HG03196 (cell line): ENCODE measurements at regions not wholly inside any gene's neighbourhood (a gene's known extent, or its start where the extent isn't known, plus 50 kb on each side); places are given as distances from the start of the nearest gene placed in this dataset.

Source experiments
- ATAC-seq: cut with Tn5 transposase; IDR thresholded peaks from one replicate; pipeline ENCODE4 v1.9.1; 2021; ENCODE audit not compliant: unreplicated experiment

DNA sequence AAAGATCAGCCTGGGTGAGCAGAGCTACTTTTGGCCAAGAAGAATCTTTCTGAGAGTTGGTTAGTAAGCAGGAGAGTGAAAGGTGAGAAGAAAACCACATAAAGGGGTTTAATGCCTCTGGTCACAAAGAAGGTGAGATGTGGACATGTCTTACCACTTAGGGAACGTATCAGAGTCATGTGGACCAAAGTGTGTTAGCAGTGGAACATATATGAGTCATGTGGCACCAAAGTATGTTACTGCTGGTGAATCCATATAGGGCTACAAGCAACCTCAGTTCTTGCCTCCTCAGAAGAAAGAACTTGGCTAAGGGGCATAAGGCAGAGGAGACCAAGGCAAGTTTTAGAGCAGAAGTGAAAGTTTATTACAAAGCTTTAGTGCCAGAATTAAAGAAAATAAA lies 411.6 kb upstream of the NEGR1 start:
- no peak for ATAC-seq

- no peak for ATAC-seq
Observed at GRCh38 chr1:72693376-72693775, 411.0 kb upstream of the NEGR1 start.

DNA sequence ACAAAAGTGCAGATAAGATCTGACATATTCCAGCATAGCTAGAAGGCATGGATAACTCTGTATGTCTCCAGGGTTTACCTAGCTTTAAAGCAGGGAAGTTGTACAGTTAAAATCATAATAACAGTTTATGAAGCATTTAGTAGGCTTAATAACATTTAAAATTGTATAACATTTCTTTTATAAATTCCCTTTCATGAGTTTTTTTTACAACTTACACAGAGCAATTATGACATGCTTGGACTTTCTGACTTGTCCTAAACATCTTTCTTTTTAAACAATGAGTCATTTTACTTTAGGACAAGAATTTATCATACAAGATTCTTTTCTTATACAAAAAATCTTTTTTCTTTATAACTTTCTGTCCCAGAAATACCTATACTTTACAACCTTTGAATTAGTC lies 408.5 kb upstream of the NEGR1 start:
- ATAC-seq, result no peak

GRCh38 chr1:72678683-72679082 lies 396.3 kb upstream of the NEGR1 start:
- no peak for ATAC-seq

DNA sequence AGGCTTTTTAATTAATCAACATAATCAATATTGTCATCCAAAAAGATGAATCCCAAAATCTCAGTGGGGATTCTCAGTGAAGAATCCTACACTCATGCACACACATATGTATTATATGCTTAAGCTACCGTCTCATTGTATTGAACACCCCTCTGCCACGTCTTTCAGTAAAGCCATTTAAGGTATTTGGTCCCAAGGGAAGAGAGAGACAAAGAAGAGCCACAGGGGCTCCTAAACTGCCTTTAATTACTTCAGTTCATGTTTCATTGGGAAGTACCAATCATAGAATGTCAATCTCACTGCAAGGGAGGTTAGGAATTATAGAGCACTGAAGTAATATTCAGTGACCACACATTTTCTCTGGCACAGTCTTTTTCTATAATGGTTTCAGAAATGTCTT lies 388.6 kb upstream of the NEGR1 start:
- no peak for ATAC-seq

DNA sequence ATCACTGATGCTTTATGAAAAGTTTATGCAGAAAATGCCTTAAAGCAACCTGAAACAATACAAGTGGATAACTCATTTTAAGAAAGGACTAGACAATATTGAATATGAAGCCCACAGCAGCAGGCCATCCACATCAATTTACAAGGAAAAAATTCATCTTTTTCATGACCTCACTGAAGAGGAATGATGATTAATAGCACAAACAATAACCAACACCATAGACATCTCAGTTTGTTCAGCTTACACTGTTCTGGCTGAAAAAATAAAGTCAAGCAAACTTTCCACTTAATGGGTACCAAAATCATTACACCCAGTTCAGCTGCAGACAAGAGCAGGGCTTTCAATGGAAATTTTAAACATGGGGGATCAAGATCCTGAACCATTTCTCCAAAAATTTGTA lies 380.6 kb upstream of the NEGR1 start:
- no peak for ATAC-seq

- ATAC-seq, result no peak
Observed at GRCh38 chr1:72650843-72651435, 368.6 kb upstream of the NEGR1 start.

- ATAC-seq, result no peak
Observed at GRCh38 chr1:72649991-72650390, 367.7 kb upstream of the NEGR1 start.

GRCh38 chr1:72649211-72649888 lies 367.0 kb upstream of the NEGR1 start:
- ATAC-seq, result no peak

DNA sequence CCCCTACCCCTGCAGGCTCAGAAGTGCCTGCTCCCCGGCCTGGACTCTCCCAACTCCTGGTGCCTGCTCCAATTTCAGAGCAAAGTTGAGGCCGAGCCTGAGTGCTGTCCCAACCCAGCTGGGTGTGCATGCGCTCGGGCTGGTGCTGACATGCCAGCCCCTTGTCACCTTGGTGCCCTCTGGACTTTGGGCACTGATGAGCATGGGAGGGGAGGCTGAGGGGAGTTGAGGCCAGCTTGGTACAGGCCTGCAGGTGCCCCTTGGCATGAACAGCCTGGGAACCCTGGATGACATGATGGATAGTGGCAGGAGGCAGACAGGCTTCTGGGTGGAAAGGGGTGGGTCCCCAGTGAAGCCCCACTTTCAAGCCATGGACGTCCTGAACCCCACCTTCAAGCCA lies 366.1 kb upstream of the NEGR1 start:
- ATAC-seq, result no peak

DNA sequence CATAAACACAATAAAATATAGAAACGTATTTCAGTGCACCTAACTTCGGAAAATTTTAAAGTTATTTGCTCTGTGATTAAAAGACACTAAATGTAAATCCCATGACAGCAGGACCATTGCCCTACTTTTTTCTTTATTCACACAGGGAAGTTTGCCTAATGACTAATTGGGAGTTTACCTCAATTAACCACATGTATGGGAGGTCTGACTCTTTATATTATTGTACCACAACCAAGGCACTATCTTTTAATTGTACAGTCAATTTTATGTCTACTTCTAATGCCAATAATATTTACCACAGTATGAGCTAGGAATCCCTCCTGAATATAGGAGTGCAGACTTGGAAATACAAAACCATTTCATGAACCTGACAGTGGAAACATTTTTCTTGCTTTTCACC lies 360.8 kb upstream of the NEGR1 start:
- ATAC-seq, result no peak

DNA sequence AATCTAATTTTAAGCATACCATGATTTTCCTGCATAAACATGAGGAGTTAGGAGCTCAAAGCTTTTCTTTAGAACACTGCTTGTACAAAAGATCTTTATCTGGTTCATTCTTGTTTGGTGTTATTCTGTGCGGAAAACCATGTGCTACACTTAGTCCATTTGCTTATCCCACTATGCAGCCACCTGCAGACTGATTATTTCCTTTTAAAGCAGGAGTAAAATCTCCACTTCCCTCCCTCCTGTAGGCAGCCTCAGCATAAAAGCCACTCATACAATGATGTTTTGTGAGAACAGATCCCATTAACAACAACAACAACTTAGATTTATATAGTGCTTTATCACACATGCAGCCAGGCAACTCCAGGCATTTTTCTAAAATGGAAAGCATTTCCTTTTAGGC lies 355.3 kb upstream of the NEGR1 start:
- ATAC-seq, result no peak

GRCh38 chr1:72636631-72637030 lies 354.3 kb upstream of the NEGR1 start:
- no peak for ATAC-seq

GRCh38 chr1:72635719-72636118 lies 353.4 kb upstream of the NEGR1 start:
- no peak for ATAC-seq

- no peak for ATAC-seq
Observed at GRCh38 chr1:72634946-72635345, 352.6 kb upstream of the NEGR1 start.

DNA sequence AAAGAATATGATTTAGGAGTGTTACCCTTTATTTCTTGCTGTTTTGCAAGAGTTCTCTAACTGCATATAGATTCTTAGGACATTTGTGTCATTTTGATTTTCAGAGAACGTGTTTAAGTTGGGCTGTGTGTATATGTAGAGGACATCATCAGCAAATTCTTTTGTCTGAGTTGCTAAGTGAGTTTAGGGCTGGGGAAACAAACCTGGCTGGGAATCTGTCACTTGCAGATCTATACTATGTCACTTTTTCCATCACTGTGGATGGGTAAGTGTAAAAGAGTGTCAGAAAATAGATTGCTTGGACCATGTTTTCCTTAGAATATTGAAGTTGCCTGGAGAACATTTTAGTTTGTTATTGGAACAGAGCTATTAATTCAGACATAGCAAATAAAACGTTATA lies 349.1 kb upstream of the NEGR1 start:
- no peak for ATAC-seq

DNA sequence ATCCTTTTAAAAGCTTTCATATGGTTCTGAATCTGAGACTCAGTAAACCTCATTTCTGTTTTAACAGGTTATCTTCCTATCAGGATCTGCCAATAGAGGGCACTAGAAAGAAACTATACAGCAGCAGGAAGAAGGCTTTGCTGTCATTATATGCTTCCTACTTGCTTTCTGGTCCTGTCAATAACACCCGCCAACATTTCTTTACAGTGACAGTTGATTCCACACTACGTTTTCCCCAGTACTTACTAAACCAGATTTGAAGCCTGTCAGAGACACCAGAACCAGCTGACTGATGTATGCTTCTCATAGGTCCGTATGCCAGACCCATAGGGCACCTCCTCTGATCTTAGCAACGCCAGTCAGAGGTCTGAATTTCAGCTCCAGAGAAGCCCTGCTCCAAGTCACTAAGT lies 341.0 kb upstream of the NEGR1 start:
- ATAC-seq, result peak; percentile 80

GRCh38 chr1:72620453-72620852 lies 338.1 kb upstream of the NEGR1 start:
- ATAC-seq, result no peak

- no peak for ATAC-seq
Observed at GRCh38 chr1:72606216-72606810, 324.0 kb upstream of the NEGR1 start.

- ATAC-seq, result no peak
Observed at GRCh38 chr1:72601035-72601674, 318.8 kb upstream of the NEGR1 start.

GRCh38 chr1:72586023-72586685 lies 303.8 kb upstream of the NEGR1 start:
- no peak for ATAC-seq

DNA sequence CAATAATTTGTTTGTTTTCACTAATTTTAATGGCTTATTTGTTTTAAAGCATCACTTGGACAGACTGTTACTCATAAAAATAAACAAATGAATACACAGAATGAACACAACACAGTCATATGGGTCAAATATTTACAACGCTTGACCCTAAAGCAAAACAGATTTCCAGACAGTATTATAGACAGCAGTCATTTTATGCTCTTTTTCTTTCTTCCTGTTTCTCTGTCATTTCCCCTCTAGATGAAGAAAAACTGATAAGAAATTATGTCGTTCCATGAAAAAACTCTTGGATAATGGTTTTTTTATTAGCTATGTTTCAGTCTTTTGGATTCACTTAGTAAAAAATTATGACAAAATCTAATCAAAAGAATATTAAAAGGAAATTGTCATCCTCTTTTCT lies 297.3 kb upstream of the NEGR1 start:
- no peak for ATAC-seq
